OCI-LY3 (cell line): ENCODE measurements at regions not wholly inside any gene's neighbourhood (a gene's known extent, or its start where the extent isn't known, plus 50 kb on each side); places are given as distances from the start of the nearest gene placed in this dataset.

ENCODE experiments used
- H2AFZ ChIP-seq: fragments of 200-600, 300-600 bp; shearing (Covaris generic); 2 replicates; pipeline ENCODE4 v1.6.0; 2014; ENCODE audit warnings: antibody characterized with exemption, low read depth, low read length
- H3K27ac ChIP-seq: fragments of 200-600, 300-600 bp; sonication (generic); 2 replicates; pipeline ENCODE4 v1.5.1; 2014; ENCODE audit warnings: mild to moderate bottlenecking, low read length, moderate library complexity, mixed read lengths
- H3K27me3 ChIP-seq: fragments of 200-600, 300-600 bp; sonication (generic); 2 replicates; pipeline ENCODE4 v1.6.1; 2014; ENCODE audit warnings: low read depth, low read length, mixed read lengths
- H3K36me3 ChIP-seq: fragments of 200-600, 300-600 bp; sonication (generic); replicated peaks from 2 replicates; pipeline ENCODE3; 2014; ENCODE audit warnings: low read depth, low read length, mixed read lengths
- H3K4me1 ChIP-seq: fragments of 300-600, 200-600 bp; sonication (generic); 2 replicates; pipeline ENCODE4 v1.6.1; 2014; ENCODE audit warnings: low read length, mixed read lengths
- H3K4me2 ChIP-seq: fragments of 200-600, 300-600 bp; sonication (generic); 2 replicates; pipeline ENCODE4 v1.6.1; 2014; ENCODE audit warnings: low read length, mixed read lengths
- H3K4me3 ChIP-seq: fragments of 300-600, 200-600 bp; sonication (generic); 2 replicates; pipeline ENCODE4 v1.5.1; 2014; ENCODE audit warnings: antibody characterized with exemption, mild to moderate bottlenecking, low read length, moderate library complexity
- H3K79me2 ChIP-seq: fragments of 300-600, 200-600 bp; shearing (Covaris generic); 2 replicates; pipeline ENCODE4 v1.6.1; 2014; ENCODE audit warnings: mild to moderate bottlenecking, low read length, mixed read lengths
- H3K9ac ChIP-seq: fragments of 300-600, 200-600 bp; shearing (Covaris generic); 2 replicates; pipeline ENCODE4 v1.6.0; 2014; ENCODE audit warnings: mild to moderate bottlenecking, low read length, moderate library complexity
- H3K9me3 ChIP-seq: fragments of 200-600, 300-600 bp; shearing (Covaris generic); 2 replicates; pipeline ENCODE4 v1.6.1; 2014; ENCODE audit warnings: low read length, mixed read lengths; ENCODE audit not compliant: insufficient read depth
- H4K20me1 ChIP-seq: fragments of 200-600, 300-600 bp; sonication (generic); 2 replicates; pipeline ENCODE4 v1.6.1; 2016; ENCODE audit warnings: low read length, mixed read lengths; ENCODE audit not compliant: insufficient read depth
- CTCF ChIP-seq: fragments of 200-600, 300-600 bp; sonication (generic); IDR thresholded peaks from 2 replicates; pipeline ENCODE4 v1.5.1; 2014; ENCODE audit warnings: antibody characterized with exemption, low read length, low read depth
- EZH2phosphoT487 ChIP-seq: fragments of 200-600 bp; shearing (Covaris generic); IDR thresholded peaks from 2 replicates; pipeline ENCODE4 v1.6.1; 2018; ENCODE audit warnings: antibody characterized with exemption, mixed run types, low read depth

- Histone ChIP-seq H3K9me3 (no peaks in the 10 kb centered on the region), H3K9ac (no peak overlapping the region), H3K4me1 (no peaks in the 10 kb centered on the region), H4K20me1 (no peaks in the 10 kb centered on the region), H3K4me3 (no peak overlapping the region), H3K27ac (no peak overlapping the region), H3K27me3 (peaks cover 5% of the 10 kb centered on the region; the same call in 1 of the 2 replicates), H2AFZ (no peak overlapping the region), H3K79me2 (no peaks in the 10 kb centered on the region), H3K36me3 (no peaks in the 10 kb centered on the region), H3K4me2 (no peak overlapping the region)
- TF ChIP-seq CTCF (no peak), EZH2phosphoT487 (no peak)
Observed at GRCh38 chr7:50940621-50941020, 157.9 kb upstream of the GRB10 start.

- H4K20me1 ChIP-seq: no peaks in the 10 kb centered on the region
- peaks cover 5% of the 10 kb centered on the region; the same call in 1 of the 2 replicates for H3K27me3 ChIP-seq
- no peaks in the 10 kb centered on the region for H3K4me1 ChIP-seq
- H3K36me3 ChIP-seq: no peaks in the 10 kb centered on the region
- H3K4me3 ChIP-seq: no peak overlapping the region
- H2AFZ ChIP-seq: no peak overlapping the region
- no peak overlapping the region for H3K27ac ChIP-seq
- no peak for TF ChIP-seq CTCF
- no peak for TF ChIP-seq EZH2phosphoT487
- H3K9me3 ChIP-seq: no peaks in the 10 kb centered on the region
- no peak overlapping the region for H3K4me2 ChIP-seq
- H3K79me2 ChIP-seq: no peaks in the 10 kb centered on the region
- no peak overlapping the region for H3K9ac ChIP-seq
Observed at GRCh38 chr7:50939021-50939420, 156.3 kb upstream of the GRB10 start.

GRCh38 chr7:50937727-50938126 is 155.0 kb upstream of the GRB10 start:
- Histone ChIP-seq H3K4me3 (no peak overlapping the region), H3K79me2 (no peaks in the 10 kb centered on the region), H3K9ac (no peak overlapping the region), H3K9me3 (no peaks in the 10 kb centered on the region), H3K27me3 (peaks cover 5% of the 10 kb centered on the region; the same call in 1 of the 2 replicates), H3K4me2 (no peak overlapping the region), H4K20me1 (no peaks in the 10 kb centered on the region), H3K4me1 (no peaks in the 10 kb centered on the region), H3K27ac (no peak overlapping the region), H2AFZ (no peak overlapping the region), H3K36me3 (no peaks in the 10 kb centered on the region)
- no peak for TF ChIP-seq EZH2phosphoT487
- TF ChIP-seq CTCF: no peak

GRCh38 chr7:50926049-50926448 is 143.4 kb upstream of the GRB10 start:
- no peak for TF ChIP-seq CTCF
- no peak for TF ChIP-seq EZH2phosphoT487
- Histone ChIP-seq H3K9me3 (no peaks in the 10 kb centered on the region), H3K4me3 (no peak overlapping the region), H3K36me3 (no peaks in the 10 kb centered on the region), H3K27ac (no peak overlapping the region), H3K79me2 (no peaks in the 10 kb centered on the region), H3K4me2 (no peak overlapping the region), H3K27me3 (no peaks in the 10 kb centered on the region), H4K20me1 (no peaks in the 10 kb centered on the region), H2AFZ (no peak overlapping the region), H3K4me1 (no peaks in the 10 kb centered on the region), H3K9ac (no peak overlapping the region)
